Thoracic aorta (tissue), 2 donors: ENCODE measurements at regions not wholly inside any gene's neighbourhood (a gene's known extent, or its start where the extent isn't known, plus 50 kb on each side); places are given as distances from the start of the nearest gene placed in this dataset.

Source experiments
- ATAC-seq: fragments of 150-250 bp; one replicate; pipeline ENCODE4 v1.8.0; 2017; ENCODE audit warnings: low read depth; ENCODE audit not compliant: insufficient number of reproducible peaks, low FRiP score
- DNase-seq: peaks from one replicate; pipeline ENCODE4 v3.0.0-alpha.2; 2020; ENCODE audit warnings: low spot score
- H3K27ac ChIP-seq, 2 donors: fragments of 200-600 bp; sonication (generic); 1 replicate in 1 of 2; 2 replicates in 1 of 2; pipeline ENCODE4 v1.5.1; 2016; ENCODE audit warnings: mild to moderate bottlenecking in 2 of 2, moderate library complexity in 2 of 2
- H3K27me3 ChIP-seq: fragments of 200-600 bp; sonication (generic); replicated peaks from 2 replicates; pipeline ENCODE4 v1.6.0; 2016; ENCODE audit warnings: mild to moderate bottlenecking; ENCODE audit not compliant: insufficient read depth
- H3K36me3 ChIP-seq: fragments of 200-600 bp; sonication (generic); one replicate; pipeline ENCODE4 v1.5.1; 2016
- H3K4me1 ChIP-seq, 2 donors: fragments of 200-600 bp; sonication (generic); 1 replicate in 1 of 2; 2 replicates in 1 of 2; pipeline versions ENCODE4 v1.5.1 to v1.6.0; 2016; ENCODE audit warnings: low read depth in 2 of 2, mild to moderate bottlenecking in 1 of 2; ENCODE audit not compliant: control insufficient read depth in 1 of 2
- H3K4me3 ChIP-seq: fragments of 200-600 bp; sonication (generic); 2 replicates; pipeline ENCODE4 v1.5.1; 2016; ENCODE audit warnings: mild to moderate bottlenecking
- H3K9me3 ChIP-seq: fragments of 200-600 bp; sonication (generic); 2 replicates; pipeline ENCODE4 v1.5.1; 2016
- CTCF ChIP-seq: fragments of 200-600 bp; sonication (generic); IDR thresholded peaks from one replicate; pipeline ENCODE4 v1.5.1; 2019; ENCODE audit warnings: antibody characterized with exemption

DNA sequence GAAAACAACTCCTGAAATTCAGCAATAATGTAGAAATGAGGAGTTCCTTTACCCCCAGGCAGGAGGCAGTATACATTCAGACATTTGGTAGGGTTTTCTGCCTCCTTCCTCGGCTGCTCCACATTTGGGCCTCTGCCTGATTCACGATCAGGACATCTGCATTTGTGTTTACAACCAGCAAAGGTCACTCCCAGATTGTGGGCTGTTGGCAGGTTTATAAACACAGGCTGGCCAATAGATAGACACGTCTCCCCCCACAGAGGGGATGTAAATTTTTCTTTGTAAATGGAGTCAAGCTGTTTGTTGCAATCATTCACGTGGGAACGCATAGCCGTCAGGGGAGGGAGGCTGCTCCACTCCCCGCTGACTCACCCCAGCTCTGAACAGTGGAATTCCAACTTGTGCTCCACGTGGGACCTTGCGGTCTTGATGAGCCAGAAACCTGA is 252.1 kb upstream of the N4BP1 start:
- Histone ChIP-seq H3K27me3 (no peaks in the 10 kb centered on the region), H3K4me3 (no peak overlapping the region), H3K27ac (no peak overlapping the region), H3K4me1 (no peaks in the 10 kb centered on the region), H3K36me3 (no peaks in the 10 kb centered on the region), H3K9me3 (no peaks in the 10 kb centered on the region)
- no peak for ATAC-seq
- no peak for DNase-seq
- TF ChIP-seq CTCF = no peak

- Histone ChIP-seq H3K9me3 (no peaks in the 10 kb centered on the region), H3K4me1 (no peaks in the 10 kb centered on the region), H3K36me3 (no peaks in the 10 kb centered on the region), H3K4me3 (no peak overlapping the region), H3K27ac (no peak overlapping the region), H3K27me3 (no peaks in the 10 kb centered on the region)
- ATAC-seq (no peak), DNase-seq (no peak)
- TF ChIP-seq CTCF = no peak
These were observed 250.4 kb upstream of the N4BP1 start for GRCh38 chr16:48860341-48860740.

DNA sequence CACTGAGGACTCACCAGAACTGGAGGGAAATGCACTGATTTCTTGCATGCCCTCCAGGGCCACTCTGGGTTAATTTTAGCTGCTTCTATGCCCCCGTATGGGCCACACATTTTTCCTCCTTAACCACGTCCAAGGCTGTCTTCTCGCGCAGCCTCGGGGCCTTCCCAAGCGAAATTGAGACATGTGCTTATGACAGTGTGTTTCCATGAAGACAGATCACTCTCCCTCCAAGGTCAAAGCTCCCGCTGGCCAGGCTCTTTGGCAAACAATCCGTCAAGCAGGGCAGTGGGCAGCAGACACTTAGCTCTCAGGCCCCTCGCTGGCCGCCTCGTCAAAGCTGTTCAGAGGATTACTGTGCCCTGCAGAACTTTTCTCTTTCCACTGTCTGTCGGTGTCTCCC is 243.0 kb upstream of the N4BP1 start:
- no peak for TF ChIP-seq CTCF
- Histone ChIP-seq H3K36me3 (no peaks in the 10 kb centered on the region), H3K4me1 (no peaks in the 10 kb centered on the region), H3K27ac (no peak overlapping the region), H3K27me3 (no peaks in the 10 kb centered on the region), H3K4me3 (no peak overlapping the region), H3K9me3 (no peaks in the 10 kb centered on the region)
- ATAC-seq = no peak
- DNase-seq = no peak

DNA sequence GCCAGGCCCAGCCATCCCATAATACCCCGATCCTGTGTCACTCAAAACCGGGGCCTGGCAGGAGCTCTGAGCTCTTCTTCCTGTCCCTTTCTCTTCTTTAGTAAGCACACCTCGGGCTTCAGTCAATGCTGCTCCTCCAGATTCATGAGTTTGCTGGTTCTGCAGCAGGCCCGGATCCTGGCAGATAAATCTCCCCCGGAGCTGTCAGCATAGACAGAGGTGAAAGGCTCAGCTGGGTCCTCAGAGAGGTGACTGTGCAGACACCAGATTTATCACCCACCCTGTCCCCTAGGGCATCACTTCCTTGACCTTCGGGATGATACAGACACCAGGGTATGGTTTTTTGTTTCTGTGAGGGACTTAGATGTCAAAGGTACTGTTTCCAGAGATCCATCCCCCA is 242.5 kb upstream of the N4BP1 start:
- no peak overlapping the region for H3K4me3 ChIP-seq
- ATAC-seq (no peak), DNase-seq (no peak)
- no peak overlapping the region for H3K27ac ChIP-seq
- TF ChIP-seq CTCF = no peak
- no peaks in the 10 kb centered on the region for H3K36me3 ChIP-seq
- no peaks in the 10 kb centered on the region for H3K9me3 ChIP-seq
- H3K4me1 ChIP-seq = no peaks in the 10 kb centered on the region
- H3K27me3 ChIP-seq = no peaks in the 10 kb centered on the region

- Histone ChIP-seq H3K27ac (no peak overlapping the region), H3K27me3 (no peaks in the 10 kb centered on the region), H3K36me3 (no peaks in the 10 kb centered on the region), H3K4me3 (no peak overlapping the region), H3K9me3 (no peaks in the 10 kb centered on the region), H3K4me1 (no peaks in the 10 kb centered on the region)
- no peak for TF ChIP-seq CTCF
- DNase-seq (no peak), ATAC-seq (no peak)
These were observed 240.3 kb upstream of the N4BP1 start for GRCh38 chr16:48850097-48850770.
